ENCODE measurements at regions not wholly inside any gene's neighbourhood (a gene's known extent, or its start where the extent isn't known, plus 50 kb on each side); places are given as distances from the start of the nearest gene placed in this dataset.

GRCh38 chr7:17031906-17032551, 150.2 kb upstream of the AGR3 start:
- no peak for TF ChIP-seq CTCF (IDR thresholded peaks at IDR 0.05)
- TF ChIP-seq EZH2 (IDR thresholded peaks at IDR 0.05; ENCODE audit: borderline replicate concordance, insufficient read depth, low read depth, low read length, poor library complexity, severe bottlenecking), result no peak

Measured in B cell (primary cell).